Right atrium auricular region (tissue), 2 donors: ENCODE measurements at regions not wholly inside any gene's neighbourhood (a gene's known extent, or its start where the extent isn't known, plus 50 kb on each side); places are given as distances from the start of the nearest gene placed in this dataset.

ENCODE experiments used
- DNase-seq: peaks from one replicate; pipeline ENCODE4 v3.0.0-alpha.2; 2019; ENCODE audit warnings: low spot score
- H3K27ac ChIP-seq, 2 donors: fragments of 200-600 bp; sonication (generic); 1 replicate in 1 of 2; 2 replicates in 1 of 2; pipeline ENCODE4 v1.5.1; 2016 to 2019
- H3K27me3 ChIP-seq, 2 donors: fragments of 200-600 bp; sonication (generic); one replicate each; pipeline versions ENCODE4 v1.5.1 to v1.6.0; 2017 to 2019
- H3K36me3 ChIP-seq: fragments of 200-600 bp; sonication (generic); one replicate; pipeline ENCODE4 v1.5.1; 2016
- H3K4me1 ChIP-seq, 2 donors: fragments of 200-600 bp; sonication (generic); one replicate each; pipeline versions ENCODE4 v1.5.1 to v1.6.0; 2017 to 2019
- H3K4me3 ChIP-seq, 2 donors: fragments of 200-600 bp; sonication (generic); 1 replicate in 1 of 2; 2 replicates in 1 of 2; pipeline ENCODE4 v1.5.1; 2017 to 2019; ENCODE audit warnings: mild to moderate bottlenecking in 1 of 2, moderate library complexity in 1 of 2
- H3K9me3 ChIP-seq, 2 donors: fragments of 200-600 bp; sonication (generic); one replicate each; pipeline ENCODE4 v1.5.1; 2019
- TF ChIP-seq, protein P1 (sequence below), 2 donors: fragments of 200-600 bp; sonication (generic); IDR thresholded peaks; one replicate each; pipeline ENCODE4 v1.5.1; 2019; ENCODE audit warnings: antibody characterized with exemption in 2 of 2

DNA sequence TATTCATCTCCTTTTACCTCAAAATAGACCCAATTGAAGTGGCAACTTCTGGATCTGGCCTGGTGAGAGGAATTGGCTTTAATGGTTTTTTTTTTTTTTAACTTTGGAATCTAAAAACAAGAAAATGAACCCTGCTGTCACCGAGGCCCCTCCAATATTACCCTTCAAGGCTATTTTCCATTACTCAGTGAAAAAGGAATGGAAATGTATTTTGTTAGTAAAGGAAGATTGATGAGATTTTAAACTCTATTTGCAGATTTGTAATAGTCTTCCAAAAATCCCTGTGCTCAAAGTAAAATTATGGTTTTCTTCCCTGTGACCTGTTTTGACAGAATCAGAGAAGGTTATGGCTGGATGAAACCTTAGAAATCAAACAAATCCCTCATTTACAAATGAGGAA is 102.9 kb downstream of the TMEM170B start:
- TF ChIP-seq, protein P1, sequence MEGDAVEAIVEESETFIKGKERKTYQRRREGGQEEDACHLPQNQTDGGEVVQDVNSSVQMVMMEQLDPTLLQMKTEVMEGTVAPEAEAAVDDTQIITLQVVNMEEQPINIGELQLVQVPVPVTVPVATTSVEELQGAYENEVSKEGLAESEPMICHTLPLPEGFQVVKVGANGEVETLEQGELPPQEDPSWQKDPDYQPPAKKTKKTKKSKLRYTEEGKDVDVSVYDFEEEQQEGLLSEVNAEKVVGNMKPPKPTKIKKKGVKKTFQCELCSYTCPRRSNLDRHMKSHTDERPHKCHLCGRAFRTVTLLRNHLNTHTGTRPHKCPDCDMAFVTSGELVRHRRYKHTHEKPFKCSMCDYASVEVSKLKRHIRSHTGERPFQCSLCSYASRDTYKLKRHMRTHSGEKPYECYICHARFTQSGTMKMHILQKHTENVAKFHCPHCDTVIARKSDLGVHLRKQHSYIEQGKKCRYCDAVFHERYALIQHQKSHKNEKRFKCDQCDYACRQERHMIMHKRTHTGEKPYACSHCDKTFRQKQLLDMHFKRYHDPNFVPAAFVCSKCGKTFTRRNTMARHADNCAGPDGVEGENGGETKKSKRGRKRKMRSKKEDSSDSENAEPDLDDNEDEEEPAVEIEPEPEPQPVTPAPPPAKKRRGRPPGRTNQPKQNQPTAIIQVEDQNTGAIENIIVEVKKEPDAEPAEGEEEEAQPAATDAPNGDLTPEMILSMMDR (IDR thresholded peaks at IDR 0.05): no peak
- DNase-seq: no peak
- H3K9me3 ChIP-seq: no peaks in the 10 kb centered on the region
- H3K27ac ChIP-seq: no peak overlapping the region
- no peaks in the 10 kb centered on the region for H3K36me3 ChIP-seq
- H3K4me3 ChIP-seq: no peak overlapping the region
- no peaks in the 10 kb centered on the region for H3K4me1 ChIP-seq
- H3K27me3 ChIP-seq: no peaks in the 10 kb centered on the region

DNA sequence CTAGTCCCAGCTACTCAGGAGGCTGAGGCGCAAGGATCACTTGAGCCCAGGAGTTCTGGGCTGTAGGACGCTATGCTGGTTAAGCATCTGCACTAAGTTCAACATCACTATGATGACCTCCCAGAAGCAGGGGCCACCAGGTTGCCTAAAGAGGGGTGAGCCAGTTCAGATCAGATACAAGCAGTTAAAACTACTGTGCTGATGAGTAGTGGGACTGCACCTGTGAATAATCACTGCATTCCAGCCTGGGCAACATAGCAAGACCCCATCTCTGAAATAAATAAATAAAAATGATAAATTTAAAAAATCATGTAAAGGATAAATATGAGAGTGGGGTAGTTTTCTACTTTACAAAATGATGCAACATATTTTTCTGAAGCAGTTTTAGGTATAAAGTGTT is 106.5 kb downstream of the TMEM170B start:
- DNase-seq: no peak
- no peaks in the 10 kb centered on the region for H3K27me3 ChIP-seq
- no peak overlapping the region for H3K27ac ChIP-seq
- no peaks in the 10 kb centered on the region for H3K36me3 ChIP-seq
- no peaks in the 10 kb centered on the region for H3K4me1 ChIP-seq
- H3K9me3 ChIP-seq: no peaks in the 10 kb centered on the region
- TF ChIP-seq, protein P1 (IDR thresholded peaks at IDR 0.05): no peak
- H3K4me3 ChIP-seq: no peak overlapping the region

DNA sequence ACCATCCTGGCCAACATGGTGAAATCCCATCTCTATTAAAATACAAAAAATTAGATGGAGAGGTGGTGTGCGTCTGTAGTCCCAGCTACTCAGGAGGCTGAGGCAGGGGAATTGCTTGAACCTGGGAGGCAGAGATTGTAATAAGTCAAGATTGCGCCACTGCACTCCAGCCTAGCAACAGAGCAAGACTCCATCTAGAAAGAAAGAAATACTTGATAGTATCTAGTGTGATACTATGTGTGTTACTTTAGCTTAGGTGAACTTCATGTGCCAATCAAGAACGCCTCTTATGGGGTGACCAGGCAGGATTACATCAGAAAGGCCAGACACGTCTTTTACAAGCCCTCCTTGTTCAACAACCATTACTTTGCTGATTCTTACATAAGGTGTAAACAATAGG is 107.1 kb downstream of the TMEM170B start:
- no peaks in the 10 kb centered on the region for H3K4me1 ChIP-seq
- no peak overlapping the region for H3K27ac ChIP-seq
- no peaks in the 10 kb centered on the region for H3K36me3 ChIP-seq
- H3K27me3 ChIP-seq: no peaks in the 10 kb centered on the region
- TF ChIP-seq, protein P1 (IDR thresholded peaks at IDR 0.05): no peak
- H3K4me3 ChIP-seq: no peak overlapping the region
- no peaks in the 10 kb centered on the region for H3K9me3 ChIP-seq
- no peak for DNase-seq

DNA sequence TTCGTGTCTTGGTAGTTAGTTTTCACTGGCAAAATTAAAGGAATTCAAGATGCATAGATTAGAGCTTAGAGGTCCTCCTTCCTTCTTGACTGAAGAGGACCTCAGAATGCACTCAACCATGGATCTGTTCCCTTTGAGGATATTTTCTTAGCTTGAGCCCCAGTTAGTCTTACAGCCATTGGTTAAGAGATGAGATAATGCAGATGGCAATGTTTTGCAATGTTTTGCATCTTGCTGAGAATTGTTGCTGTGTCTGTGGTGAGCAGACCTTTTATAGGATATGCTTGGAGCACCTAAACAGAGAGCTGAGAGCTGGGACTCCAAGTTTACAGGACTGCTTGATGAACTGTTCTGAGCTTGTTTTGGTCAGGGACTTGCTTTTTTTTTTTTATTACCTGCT is 107.5 kb downstream of the TMEM170B start:
- H3K4me1 ChIP-seq: no peaks in the 10 kb centered on the region
- no peaks in the 10 kb centered on the region for H3K9me3 ChIP-seq
- H3K4me3 ChIP-seq: no peak overlapping the region
- no peak overlapping the region for H3K27ac ChIP-seq
- DNase-seq: no peak
- H3K36me3 ChIP-seq: no peaks in the 10 kb centered on the region
- TF ChIP-seq, protein P1 (IDR thresholded peaks at IDR 0.05): no peak
- no peaks in the 10 kb centered on the region for H3K27me3 ChIP-seq

DNA sequence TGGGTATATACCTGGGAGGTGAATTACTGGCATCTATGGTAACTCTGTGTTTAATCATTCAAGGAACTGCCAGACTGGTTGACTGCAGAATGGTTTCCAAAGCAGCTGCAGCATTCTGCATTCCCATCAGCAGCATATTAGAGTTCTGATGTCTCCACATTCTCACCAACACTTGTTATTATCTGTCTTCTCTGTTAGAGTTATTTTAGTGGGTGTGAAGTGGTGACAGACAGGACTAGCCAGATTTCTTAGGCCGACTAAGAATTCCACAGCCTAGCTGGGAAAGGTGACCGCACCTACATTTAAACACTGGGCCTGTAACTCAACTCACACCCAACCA is 110.9 kb downstream of the TMEM170B start:
- Histone ChIP-seq H3K4me3 (no peak overlapping the region), H3K36me3 (no peaks in the 10 kb centered on the region), H3K9me3 (no peaks in the 10 kb centered on the region), H3K27ac (no peak overlapping the region), H3K4me1 (peaks cover 0 to 10% of the 10 kb centered on the region in 2 donors), H3K27me3 (no peaks in the 10 kb centered on the region)
- TF ChIP-seq, protein P1 (IDR thresholded peaks at IDR 0.05): no peak
- no peak for DNase-seq

DNA sequence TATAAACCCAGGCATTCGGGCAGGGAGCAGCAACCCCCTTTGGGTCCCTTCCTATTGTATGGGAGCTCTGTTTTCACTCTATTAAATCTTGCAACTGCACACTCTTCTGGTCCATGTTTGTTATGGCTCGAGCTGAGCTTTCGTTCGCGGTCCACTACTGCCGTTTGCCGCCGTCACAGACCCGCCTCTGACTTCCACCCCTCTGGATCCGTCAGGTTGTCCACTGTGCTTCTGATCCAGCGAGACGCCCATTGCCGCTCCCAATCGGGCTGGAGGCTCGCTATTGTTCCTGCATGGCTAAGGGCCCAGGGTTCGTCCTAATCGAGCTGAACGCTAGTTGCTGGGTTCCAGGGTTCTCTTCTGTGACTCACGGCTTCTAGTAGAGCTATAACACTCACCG is 111.3 kb downstream of the TMEM170B start:
- TF ChIP-seq, protein P1 (IDR thresholded peaks at IDR 0.05): no peak

More for the DNA sequence above, 111.3 kb downstream of the TMEM170B start:
- Histone ChIP-seq H3K27ac (no peak overlapping the region), H3K4me1 (peaks cover 0 to 15% of the 10 kb centered on the region in 2 donors), H3K27me3 (no peaks in the 10 kb centered on the region), H3K36me3 (no peaks in the 10 kb centered on the region), H3K9me3 (no peaks in the 10 kb centered on the region), H3K4me3 (no peak overlapping the region)
- no peak for DNase-seq
